Right lobe of liver (tissue), 6 donors: ENCODE measurements at regions not wholly inside any gene's neighbourhood (a gene's known extent, or its start where the extent isn't known, plus 50 kb on each side); places are given as distances from the start of the nearest gene placed in this dataset.

Source experiments
- ATAC-seq, 4 donors: fragments of 200-7000 bp; cut with Tn5 transposase; one replicate each; pipeline ENCODE4 v1.9.1; 2020; ENCODE audit warnings: mild to moderate bottlenecking in 4 of 4, moderate library complexity in 4 of 4
- DNase-seq, 3 donors: peaks; one replicate each; pipeline ENCODE4 v3.0.0-alpha.2; 2020
- H3K27ac ChIP-seq, 3 donors: fragments of 200-600 bp; one replicate each; pipeline ENCODE4 v1.8.0; 2022
- H3K27me3 ChIP-seq, 2 donors: fragments of 200-600 bp; one replicate each; pipeline ENCODE4 v1.8.0; 2022
- H3K36me3 ChIP-seq, 4 donors: fragments of 200-600 bp; sonication (generic) in 1 of 4; one replicate each; pipeline versions ENCODE4 v1.5.1 to v1.8.0; 2017 to 2022; ENCODE audit warnings: control low read depth in 1 of 4
- H3K4me1 ChIP-seq, 4 donors: fragments of 200-600 bp; sonication (generic) in 1 of 4; one replicate each; pipeline versions ENCODE4 v1.5.1 to v1.8.0; 2017 to 2022; ENCODE audit warnings: control low read depth in 1 of 4
- H3K4me3 ChIP-seq, 3 donors: fragments of 200-600 bp; one replicate each; pipeline ENCODE4 v1.8.0; 2022
- H3K9me3 ChIP-seq, 4 donors: fragments of 200-600 bp; sonication (generic) in 1 of 4; one replicate each; pipeline versions ENCODE4 v1.5.1 to v1.8.0; 2017 to 2022; ENCODE audit warnings: control low read depth in 1 of 4
- POLR2A ChIP-seq: fragments of 450-650 bp; IDR thresholded peaks from one replicate; pipeline ENCODE4 v1.6.1; 2017; ENCODE audit warnings: antibody characterized with exemption, mild to moderate bottlenecking
- WGBS: methylation state at CpG from one replicate; pipeline ENCODE4 v1.1.6; 2018; ENCODE audit warnings: low coverage, low lambda C conversion rate; ENCODE audit not compliant: insufficient coverage; ENCODE audit errors: missing lambda C conversion rate; 5-methylcytosine and 5-hydroxymethylcytosine counted together
- intact Hi-C, 2 donors: fragments of 100-400 bp; cut with DNase I; formaldehyde crosslinking; loops; one replicate each; pipeline versions ENCODE4 v1.11.2 to v1.14.1; 2022
- TF ChIP-seq, protein P1 (sequence below), 4 donors: fragments of 200-600 bp in 3 of 4; fragments of 450-650 bp in 1 of 4; IDR thresholded peaks; one replicate each; pipeline versions ENCODE4 v1.5.1 to v1.8.0; 2016 to 2022; ENCODE audit warnings: antibody characterized with exemption in 4 of 4, mild to moderate bottlenecking in 2 of 4
- donor health status: DM: no; HTN: yes; CAD: no.
- donor health status: DM: no; HTN: no; CAD: no.
- donor health status: DM: no; HTN: no; CAD: no.
- donor health status: DM: no; HTN: yes; CAD: no.
- donor health status: DM: no; HTN: yes; CAD: no.

GRCh38 chr13:84524586-84524985, 642.3 kb upstream of the SLITRK1 start:
- ATAC-seq (no peak), DNase-seq (no peak)
- no peaks in the 10 kb centered on the region for H3K4me1 ChIP-seq
- no peaks in the 10 kb centered on the region for H3K36me3 ChIP-seq
- intact Hi-C loops, result no loop called here
- no peaks in the 10 kb centered on the region for H3K9me3 ChIP-seq
- H3K27ac ChIP-seq, result no peak overlapping the region
- H3K27me3 ChIP-seq, result no peaks in the 10 kb centered on the region
- TF ChIP-seq, protein P1, sequence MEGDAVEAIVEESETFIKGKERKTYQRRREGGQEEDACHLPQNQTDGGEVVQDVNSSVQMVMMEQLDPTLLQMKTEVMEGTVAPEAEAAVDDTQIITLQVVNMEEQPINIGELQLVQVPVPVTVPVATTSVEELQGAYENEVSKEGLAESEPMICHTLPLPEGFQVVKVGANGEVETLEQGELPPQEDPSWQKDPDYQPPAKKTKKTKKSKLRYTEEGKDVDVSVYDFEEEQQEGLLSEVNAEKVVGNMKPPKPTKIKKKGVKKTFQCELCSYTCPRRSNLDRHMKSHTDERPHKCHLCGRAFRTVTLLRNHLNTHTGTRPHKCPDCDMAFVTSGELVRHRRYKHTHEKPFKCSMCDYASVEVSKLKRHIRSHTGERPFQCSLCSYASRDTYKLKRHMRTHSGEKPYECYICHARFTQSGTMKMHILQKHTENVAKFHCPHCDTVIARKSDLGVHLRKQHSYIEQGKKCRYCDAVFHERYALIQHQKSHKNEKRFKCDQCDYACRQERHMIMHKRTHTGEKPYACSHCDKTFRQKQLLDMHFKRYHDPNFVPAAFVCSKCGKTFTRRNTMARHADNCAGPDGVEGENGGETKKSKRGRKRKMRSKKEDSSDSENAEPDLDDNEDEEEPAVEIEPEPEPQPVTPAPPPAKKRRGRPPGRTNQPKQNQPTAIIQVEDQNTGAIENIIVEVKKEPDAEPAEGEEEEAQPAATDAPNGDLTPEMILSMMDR (IDR thresholded peaks at IDR 0.05), result no peak
- no peak for TF ChIP-seq POLR2A
- H3K4me3 ChIP-seq, result no peak overlapping the region
- 34% methylated on average over 3 of the region's 3 CpGs for WGBS

DNA sequence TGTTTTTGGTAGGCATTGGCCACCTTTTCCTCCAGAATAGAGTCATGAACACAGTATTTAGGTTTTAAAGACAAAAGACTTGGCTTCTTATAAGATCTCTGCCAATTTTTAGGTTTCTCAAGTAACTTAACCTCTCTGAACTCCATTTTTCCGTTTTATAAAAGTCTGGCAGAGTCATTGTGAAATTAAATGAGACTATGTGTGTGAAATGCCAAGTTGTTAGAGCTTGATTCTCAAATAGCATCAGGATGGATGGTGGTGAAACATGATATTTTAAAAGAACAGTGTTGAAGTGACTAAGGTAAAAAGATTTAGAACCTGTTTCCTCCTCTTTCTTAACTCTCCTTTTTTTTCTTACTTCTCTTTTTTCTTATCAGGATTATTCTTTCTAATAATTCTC, 617.7 kb upstream of the SLITRK1 start:
- intact Hi-C loops, result no loop called here
- no peaks in the 10 kb centered on the region for H3K9me3 ChIP-seq
- 18% methylated on average over 1 of the region's 1 CpG for WGBS
- H3K36me3 ChIP-seq, result no peaks in the 10 kb centered on the region
- no peak for DNase-seq
- H3K27me3 ChIP-seq, result no peaks in the 10 kb centered on the region
- TF ChIP-seq, protein P1 (IDR thresholded peaks at IDR 0.05), result no peak
- no peak overlapping the region for H3K4me3 ChIP-seq
- H3K4me1 ChIP-seq, result no peaks in the 10 kb centered on the region
- no peak overlapping the region for H3K27ac ChIP-seq
- ATAC-seq, result no peak

GRCh38 chr13:84497613-84498012, 615.3 kb upstream of the SLITRK1 start:
- WGBS, result 46% methylated on average over 5 of the region's 5 CpGs
- TF ChIP-seq, protein P1 (IDR thresholded peaks at IDR 0.05), result no peak
- no peak for TF ChIP-seq POLR2A
- H3K27me3 ChIP-seq, result no peaks in the 10 kb centered on the region

GRCh38 chr13:84491952-84492351, 609.7 kb upstream of the SLITRK1 start:
- H3K4me3 ChIP-seq, result no peak overlapping the region
- TF ChIP-seq, protein P1 (IDR thresholded peaks at IDR 0.05), result no peak
- no peak for TF ChIP-seq POLR2A

More at GRCh38 chr13:84497613-84498012, 615.3 kb upstream of the SLITRK1 start:
- no peaks in the 10 kb centered on the region for H3K9me3 ChIP-seq
- H3K4me1 ChIP-seq, result no peaks in the 10 kb centered on the region
- intact Hi-C loops, result no loop called here
- no peak overlapping the region for H3K4me3 ChIP-seq
- H3K36me3 ChIP-seq, result no peaks in the 10 kb centered on the region
- DNase-seq (no peak), ATAC-seq (no peak)
- H3K27ac ChIP-seq, result no peak overlapping the region

DNA sequence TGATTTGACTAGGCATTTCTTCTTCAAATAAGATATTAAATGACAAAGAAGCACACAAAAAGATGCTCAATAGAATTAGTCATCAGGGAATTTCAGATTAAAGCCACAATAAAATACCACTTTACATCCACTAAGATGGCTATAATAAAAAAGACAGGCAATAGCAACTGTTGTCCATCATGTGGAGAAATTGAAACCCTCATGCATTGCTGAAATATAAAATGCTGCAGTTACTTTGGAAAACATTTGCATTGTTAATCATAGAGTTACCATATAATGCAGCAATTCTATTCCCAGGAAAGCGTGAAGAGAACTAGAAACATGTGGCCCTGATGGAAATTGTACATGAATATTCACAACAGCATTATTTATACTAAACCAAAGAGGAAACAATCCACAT, 605.5 kb upstream of the SLITRK1 start:
- H3K4me3 ChIP-seq, result no peak overlapping the region
- H3K27me3 ChIP-seq, result no peaks in the 10 kb centered on the region
- no peak overlapping the region for H3K27ac ChIP-seq
- H3K36me3 ChIP-seq, result no peaks in the 10 kb centered on the region
- ATAC-seq, result no peak
- H3K9me3 ChIP-seq, result no peaks in the 10 kb centered on the region
- no peak for DNase-seq
- intact Hi-C loops, result no loop called here
- WGBS, result 53% methylated on average over 1 of the region's 1 CpG
- H3K4me1 ChIP-seq, result no peaks in the 10 kb centered on the region
- TF ChIP-seq, protein P1 (IDR thresholded peaks at IDR 0.05), result no peak
- TF ChIP-seq POLR2A, result no peak

More at GRCh38 chr13:84491952-84492351, 609.7 kb upstream of the SLITRK1 start:
- Histone ChIP-seq H3K36me3 (no peaks in the 10 kb centered on the region), H3K9me3 (no peaks in the 10 kb centered on the region), H3K27ac (no peak overlapping the region), H3K27me3 (no peaks in the 10 kb centered on the region), H3K4me1 (no peaks in the 10 kb centered on the region)
- WGBS, result 41% methylated on average over 4 of the region's 4 CpGs
- intact Hi-C loops, result no loop called here
- ATAC-seq (peak in 1 of 4 donors; percentile 18), DNase-seq (no peak)
